ENCODE measurements at regions not wholly inside any gene's neighbourhood (a gene's known extent, or its start where the extent isn't known, plus 50 kb on each side); places are given as distances from the start of the nearest gene placed in this dataset.
"Not testable (repeated sequence)": the region's sequence is repeated elsewhere in the genome, so short reads cannot be mapped to it uniquely, and the experiment has no call there.

GRCh38 chr9:66266856-66267430 is 530.0 kb downstream of the FOXD4L4 start:
- not testable (repeated sequence) for H3K14ac ChIP-seq (ENCODE audit: insufficient read depth, low read length); H3T11ph ChIP-seq (ENCODE audit: low read length); H3K27me3 Mint-ChIP-seq (ENCODE audit: low read depth); H3K79me2 ChIP-seq (ENCODE audit: insufficient read depth, low read length); H2BK20ac ChIP-seq (ENCODE audit: low read depth, low read length, poor library complexity, severe bottlenecking); H3K36me3 Mint-ChIP-seq (ENCODE audit: insufficient read depth in 1 of 3, low read depth in 3 of 3); H3K27ac Mint-ChIP-seq; H3K9me3 Mint-ChIP-seq; H4K91ac ChIP-seq (ENCODE audit: insufficient read length, low read depth, low read length); H3K23ac ChIP-seq (ENCODE audit: insufficient read length, low read depth, low read length); H4K5ac ChIP-seq (ENCODE audit: insufficient read length, low read depth, low read length); H3K9ac ChIP-seq (ENCODE audit: extremely low read depth, insufficient read length, low read length); H2BK12ac ChIP-seq (ENCODE audit: insufficient read length, low read depth, low read length); H3K18ac ChIP-seq (ENCODE audit: insufficient read length, low read depth, low read length); H3K4me3 Mint-ChIP-seq; H2BK120ac ChIP-seq (ENCODE audit: low read depth, low read length, poor library complexity, severe bottlenecking); H3K23me2 ChIP-seq (ENCODE audit: insufficient read length, low read depth, low read length, poor library complexity, severe bottlenecking); H2BK5ac ChIP-seq (ENCODE audit: insufficient read length, low read length); H3K27me3 ChIP-seq (ENCODE audit: insufficient read depth, low read length); H3K4ac ChIP-seq (ENCODE audit: low read depth, low read length); H4K8ac ChIP-seq (replicated peaks; ENCODE audit: insufficient read length, low read depth, low read length); H3K4me1 Mint-ChIP-seq; H3K9me3 ChIP-seq (ENCODE audit: control insufficient read depth, low read depth, low read length); H4K20me1 ChIP-seq (ENCODE audit: control insufficient read depth, insufficient read depth, insufficient read length); H2AK5ac ChIP-seq (ENCODE audit: insufficient read length, low read length); H3K4me2 ChIP-seq (ENCODE audit: insufficient read depth, insufficient read length, low read length); H3K79me1 ChIP-seq (ENCODE audit: insufficient read depth, low read depth, low read length, poor library complexity, severe bottlenecking); DNase-seq; H2BK15ac ChIP-seq (ENCODE audit: low read depth, low read length); H3K4me1 ChIP-seq (ENCODE audit: insufficient read depth, low read length); H3K56ac ChIP-seq (ENCODE audit: insufficient read length, low read depth, low read length); H3K27ac ChIP-seq (ENCODE audit: insufficient read length, low read depth, low read length); H2AFZ ChIP-seq (ENCODE audit: low read length)
- WGBS (ENCODE audit: extremely low coverage, insufficient read length, low lambda C conversion rate) = no CpG with 5 or more reads among the region's 31 CpGs

- not testable (repeated sequence) for H3K9ac ChIP-seq (ENCODE audit: extremely low read depth, insufficient read length, low read length); H3K9me3 ChIP-seq (ENCODE audit: control insufficient read depth, low read depth, low read length); H3K4me1 ChIP-seq (ENCODE audit: insufficient read depth, low read length); H2BK120ac ChIP-seq (ENCODE audit: low read depth, low read length, poor library complexity, severe bottlenecking); H4K20me1 ChIP-seq (ENCODE audit: control insufficient read depth, insufficient read depth, insufficient read length); H3K23ac ChIP-seq (ENCODE audit: insufficient read length, low read depth, low read length); H2AK5ac ChIP-seq (ENCODE audit: insufficient read length, low read length); H3K27me3 ChIP-seq (ENCODE audit: insufficient read depth, low read length); H2BK20ac ChIP-seq (ENCODE audit: low read depth, low read length, poor library complexity, severe bottlenecking); DNase-seq; H3K23me2 ChIP-seq (ENCODE audit: insufficient read length, low read depth, low read length, poor library complexity, severe bottlenecking); H3K9me3 Mint-ChIP-seq; H3T11ph ChIP-seq (ENCODE audit: low read length); H2AFZ ChIP-seq (ENCODE audit: low read length); H4K8ac ChIP-seq (replicated peaks; ENCODE audit: insufficient read length, low read depth, low read length); H3K56ac ChIP-seq (ENCODE audit: insufficient read length, low read depth, low read length); H4K91ac ChIP-seq (ENCODE audit: insufficient read length, low read depth, low read length); H3K27me3 Mint-ChIP-seq (ENCODE audit: low read depth); H3K4me3 Mint-ChIP-seq; H3K36me3 Mint-ChIP-seq (ENCODE audit: insufficient read depth in 1 of 3, low read depth in 3 of 3); H3K27ac Mint-ChIP-seq; H2BK15ac ChIP-seq (ENCODE audit: low read depth, low read length); H2BK5ac ChIP-seq (ENCODE audit: insufficient read length, low read length); H3K79me1 ChIP-seq (ENCODE audit: insufficient read depth, low read depth, low read length, poor library complexity, severe bottlenecking); H3K27ac ChIP-seq (ENCODE audit: insufficient read length, low read depth, low read length); H3K4me2 ChIP-seq (ENCODE audit: insufficient read depth, insufficient read length, low read length); H3K79me2 ChIP-seq (ENCODE audit: insufficient read depth, low read length); H3K4me1 Mint-ChIP-seq; H3K4ac ChIP-seq (ENCODE audit: low read depth, low read length); H2BK12ac ChIP-seq (ENCODE audit: insufficient read length, low read depth, low read length); H3K14ac ChIP-seq (ENCODE audit: insufficient read depth, low read length); H3K18ac ChIP-seq (ENCODE audit: insufficient read length, low read depth, low read length); H4K5ac ChIP-seq (ENCODE audit: insufficient read length, low read depth, low read length)
- WGBS (ENCODE audit: extremely low coverage, insufficient read length, low lambda C conversion rate) = no CpG with 5 or more reads among the region's 22 CpGs
These were observed 530.7 kb downstream of the FOXD4L4 start for GRCh38 chr9:66267684-66268083.

All from H9 (cell line).